Stomach (tissue), 4 donors: ENCODE measurements at regions not wholly inside any gene's neighbourhood (a gene's known extent, or its start where the extent isn't known, plus 50 kb on each side); places are given as distances from the start of the nearest gene placed in this dataset.

Source experiments
- POLR2AphosphoS5 ChIP-seq, 3 donors: sonication (generic); formaldehyde crosslinking; IDR thresholded peaks; one replicate each; pipeline ENCODE4 v1.6.1; 2016; ENCODE audit warnings: antibody characterized with exemption in 3 of 3
- TF ChIP-seq, protein P1 (sequence below), 7 experiments: fragments of 450-650 bp in 4 of 7; fragments of 200-600 bp in 3 of 7; sonication (generic) in 3 of 7; IDR thresholded peaks; one replicate each; pipeline ENCODE4 v1.5.1; 2016 to 2019; ENCODE audit warnings: antibody characterized with exemption in 7 of 7, control low read depth in 2 of 7, mild to moderate bottlenecking in 1 of 7

DNA sequence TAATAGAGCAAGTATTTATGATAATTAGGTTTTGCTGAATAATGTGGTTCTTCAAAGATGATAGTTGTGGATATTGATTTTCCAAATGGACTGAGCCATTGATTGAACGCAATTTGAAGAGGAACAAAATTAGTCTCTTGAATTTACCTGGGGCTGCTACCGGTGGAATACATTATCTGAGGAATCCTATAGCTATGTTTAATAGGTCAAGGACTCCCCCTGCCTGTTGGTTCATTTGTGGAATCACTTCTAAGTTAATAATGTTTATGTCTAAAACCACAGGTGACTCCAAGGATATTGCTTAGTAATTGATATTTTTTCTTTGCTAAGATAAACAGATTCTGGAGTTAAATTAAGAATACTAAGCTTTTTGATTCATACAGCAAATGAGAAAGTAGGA, 576.0 kb upstream of the PABPC4L start:
- TF ChIP-seq, protein P1, sequence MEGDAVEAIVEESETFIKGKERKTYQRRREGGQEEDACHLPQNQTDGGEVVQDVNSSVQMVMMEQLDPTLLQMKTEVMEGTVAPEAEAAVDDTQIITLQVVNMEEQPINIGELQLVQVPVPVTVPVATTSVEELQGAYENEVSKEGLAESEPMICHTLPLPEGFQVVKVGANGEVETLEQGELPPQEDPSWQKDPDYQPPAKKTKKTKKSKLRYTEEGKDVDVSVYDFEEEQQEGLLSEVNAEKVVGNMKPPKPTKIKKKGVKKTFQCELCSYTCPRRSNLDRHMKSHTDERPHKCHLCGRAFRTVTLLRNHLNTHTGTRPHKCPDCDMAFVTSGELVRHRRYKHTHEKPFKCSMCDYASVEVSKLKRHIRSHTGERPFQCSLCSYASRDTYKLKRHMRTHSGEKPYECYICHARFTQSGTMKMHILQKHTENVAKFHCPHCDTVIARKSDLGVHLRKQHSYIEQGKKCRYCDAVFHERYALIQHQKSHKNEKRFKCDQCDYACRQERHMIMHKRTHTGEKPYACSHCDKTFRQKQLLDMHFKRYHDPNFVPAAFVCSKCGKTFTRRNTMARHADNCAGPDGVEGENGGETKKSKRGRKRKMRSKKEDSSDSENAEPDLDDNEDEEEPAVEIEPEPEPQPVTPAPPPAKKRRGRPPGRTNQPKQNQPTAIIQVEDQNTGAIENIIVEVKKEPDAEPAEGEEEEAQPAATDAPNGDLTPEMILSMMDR (IDR thresholded peaks at IDR 0.05) = no peak
- no peak for TF ChIP-seq POLR2AphosphoS5 (IDR thresholded peaks at IDR 0.05)
